ENCODE measurements at regions not wholly inside any gene's neighbourhood (a gene's known extent, or its start where the extent isn't known, plus 50 kb on each side); places are given as distances from the start of the nearest gene placed in this dataset.

GRCh38 chr6:15102241-15102640 lies 143.6 kb upstream of the JARID2 start:
- TF ChIP-seq CTCF (IDR thresholded peaks at IDR 0.05; ENCODE audit: low read length) (no peak), EZH2 (optimal IDR thresholded peaks at IDR 0.05; ENCODE audit: low read depth, low read length) (no peak), EZH2phosphoT487 (IDR thresholded peaks at IDR 0.05; ENCODE audit: low read length) (no peak)

Measured in MM.1S (cell line).